ENCODE measurements at regions not wholly inside any gene's neighbourhood (a gene's known extent, or its start where the extent isn't known, plus 50 kb on each side); places are given as distances from the start of the nearest gene placed in this dataset.

GRCh38 chr9:101912698-101913097, 174.3 kb upstream of the GRIN3A start:
- H3K9me3 ChIP-seq: no peaks in the 10 kb centered on the region

GRCh38 chr9:101907466-101907865, 169.0 kb upstream of the GRIN3A start:
- H3K27me3 ChIP-seq: no peaks in the 10 kb centered on the region
- DNase-seq: no peak
- H3K4me1 ChIP-seq: no peaks in the 10 kb centered on the region
- no peaks in the 10 kb centered on the region for H3K9me3 ChIP-seq
- TF ChIP-seq CTCF (IDR thresholded peaks at IDR 0.05; ENCODE audit: low read depth, low read length): no peak
- H3K4me3 ChIP-seq (ENCODE audit: low read depth, low read length): no peak overlapping the region
- H3K36me3 ChIP-seq: no peaks in the 10 kb centered on the region

More at GRCh38 chr9:101912698-101913097, 174.3 kb upstream of the GRIN3A start:
- H3K27me3 ChIP-seq: no peaks in the 10 kb centered on the region
- no peaks in the 10 kb centered on the region for H3K4me1 ChIP-seq
- no peak for TF ChIP-seq CTCF (IDR thresholded peaks at IDR 0.05; ENCODE audit: low read depth, low read length)
- no peak overlapping the region for H3K4me3 ChIP-seq (ENCODE audit: low read depth, low read length)
- DNase-seq: no peak
- H3K36me3 ChIP-seq: no peaks in the 10 kb centered on the region

GRCh38 chr9:101904845-101905244, 166.4 kb upstream of the GRIN3A start:
- no peak for TF ChIP-seq CTCF (IDR thresholded peaks at IDR 0.05; ENCODE audit: low read depth, low read length)
- H3K27me3 ChIP-seq: no peaks in the 10 kb centered on the region
- H3K9me3 ChIP-seq: no peaks in the 10 kb centered on the region
- no peak overlapping the region for H3K4me3 ChIP-seq (ENCODE audit: low read depth, low read length)
- DNase-seq: no peak
- H3K36me3 ChIP-seq: no peaks in the 10 kb centered on the region
- no peaks in the 10 kb centered on the region for H3K4me1 ChIP-seq

GRCh38 chr9:101902051-101902450, 163.6 kb upstream of the GRIN3A start:
- no peaks in the 10 kb centered on the region for H3K27me3 ChIP-seq
- H3K4me1 ChIP-seq: no peaks in the 10 kb centered on the region
- no peaks in the 10 kb centered on the region for H3K36me3 ChIP-seq
- DNase-seq: no peak
- TF ChIP-seq CTCF (IDR thresholded peaks at IDR 0.05; ENCODE audit: low read depth, low read length): no peak
- no peaks in the 10 kb centered on the region for H3K9me3 ChIP-seq
- no peak overlapping the region for H3K4me3 ChIP-seq (ENCODE audit: low read depth, low read length)

- no peak for TF ChIP-seq CTCF (IDR thresholded peaks at IDR 0.05; ENCODE audit: low read depth, low read length)
- Histone ChIP-seq H3K4me1 (no peaks in the 10 kb centered on the region), H3K9me3 (no peaks in the 10 kb centered on the region), H3K27me3 (no peaks in the 10 kb centered on the region), H3K36me3 (no peaks in the 10 kb centered on the region), H3K4me3 (ENCODE audit: low read depth, low read length) (no peak overlapping the region)
- no peak for DNase-seq
These were observed 158.7 kb upstream of the GRIN3A start for GRCh38 chr9:101897196-101897595.

DNA sequence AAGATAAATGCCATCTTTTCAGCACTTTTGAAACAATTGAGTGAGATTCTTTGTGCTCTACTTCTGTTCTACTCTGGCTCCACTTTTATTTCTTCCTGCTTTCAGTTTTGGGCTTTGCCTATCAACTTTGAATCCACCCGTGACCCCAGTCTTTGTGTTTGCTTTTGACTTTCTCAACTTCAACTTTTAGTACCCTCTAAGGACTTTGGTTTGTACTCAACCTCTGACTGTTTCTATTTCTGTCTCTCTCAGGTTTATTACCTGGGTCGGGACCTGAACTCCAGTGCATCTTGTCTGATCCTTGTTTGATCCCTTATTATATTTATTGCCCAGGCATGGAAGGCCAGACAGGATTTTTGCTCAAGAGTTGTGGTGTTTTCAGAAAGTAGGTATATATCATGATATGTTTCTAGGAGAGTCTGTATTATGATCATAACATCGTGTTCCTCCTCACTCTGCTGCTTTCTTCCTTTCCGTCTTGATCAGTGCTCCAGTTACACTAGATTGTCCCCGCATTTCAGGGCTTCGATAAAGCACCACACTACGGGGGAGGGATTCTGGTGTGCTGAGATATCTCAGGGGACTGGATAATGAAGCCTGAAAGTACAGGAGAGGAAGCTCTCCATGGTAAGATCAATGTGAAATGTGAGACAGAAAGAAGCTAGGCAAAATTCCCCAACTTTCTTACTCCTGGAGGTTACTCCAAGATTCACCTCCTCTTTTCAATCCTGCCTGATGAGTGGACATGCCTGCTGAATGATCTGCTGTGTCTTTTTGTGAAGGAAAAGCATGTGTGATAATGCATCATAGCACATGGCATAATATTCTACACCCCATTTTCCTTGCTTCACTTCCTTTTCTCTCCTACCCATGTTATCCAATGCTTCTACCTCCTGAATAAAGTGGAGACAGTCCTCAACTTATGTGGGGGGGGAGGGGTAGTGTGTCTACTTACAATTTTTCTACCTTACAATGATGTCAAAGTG, 155.5 kb upstream of the GRIN3A start:
- no peaks in the 10 kb centered on the region for H3K27me3 ChIP-seq
- TF ChIP-seq CTCF (IDR thresholded peaks at IDR 0.05; ENCODE audit: low read depth, low read length): no peak
- no peaks in the 10 kb centered on the region for H3K9me3 ChIP-seq
- no peak overlapping the region for H3K4me3 ChIP-seq (ENCODE audit: low read depth, low read length)
- no peak for DNase-seq
- H3K4me1 ChIP-seq: no peaks in the 10 kb centered on the region
- H3K36me3 ChIP-seq: no peaks in the 10 kb centered on the region

Data from BE2C (cell line).